ENCODE measurements at regions not wholly inside any gene's neighbourhood (a gene's known extent, or its start where the extent isn't known, plus 50 kb on each side); places are given as distances from the start of the nearest gene placed in this dataset.

- ATAC-seq (no peak), DNase-seq (no peak)
- Mint-ChIP-seq H3K9me3 (ENCODE audit: low read depth) (no peaks in the 10 kb centered on the region), H3K27ac (no peak overlapping the region), H3K4me3 (no peak overlapping the region), H3K27me3 (peaks cover 2% of the 10 kb centered on the region), H3K36me3 (peaks cover 12% of the 10 kb centered on the region), H3K4me1 (peaks cover 19% of the 10 kb centered on the region)
- CTCF ChIA-PET = no interaction called here
Measured at GRCh38 chr13:110825516-110825915, 89.4 kb downstream of the ANKRD10 start.

GRCh38 chr13:110826101-110826500 lies 88.8 kb downstream of the ANKRD10 start:
- peaks cover 2% of the 10 kb centered on the region for H3K27me3 Mint-ChIP-seq
- H3K4me1 Mint-ChIP-seq = peaks cover 19% of the 10 kb centered on the region
- ATAC-seq (no peak), DNase-seq (no peak)
- H3K36me3 Mint-ChIP-seq = peaks cover 12% of the 10 kb centered on the region
- H3K4me3 Mint-ChIP-seq = no peak overlapping the region
- no peaks in the 10 kb centered on the region for H3K9me3 Mint-ChIP-seq (ENCODE audit: low read depth)
- CTCF ChIA-PET = no interaction called here
- H3K27ac Mint-ChIP-seq = no peak overlapping the region

GRCh38 chr13:110826861-110827672 lies 87.8 kb downstream of the ANKRD10 start:
- Mint-ChIP-seq H3K27ac (no peak overlapping the region), H3K27me3 (peaks cover 2% of the 10 kb centered on the region), H3K4me1 (peaks cover 13% of the 10 kb centered on the region), H3K36me3 (peaks cover 12% of the 10 kb centered on the region), H3K4me3 (no peak overlapping the region), H3K9me3 (ENCODE audit: low read depth) (no peaks in the 10 kb centered on the region)
- ATAC-seq (no peak), DNase-seq (no peak)
- CTCF ChIA-PET = no interaction called here

All from activated CD8-positive, alpha-beta memory T cell treated with anti-CD3 and anti-CD28 coated beads, Interleukin-2, amount 10 ng/mL, durations not matched to agents 7 days and 5 days (primary cell).